A673 (cell line): ENCODE measurements at regions not wholly inside any gene's neighbourhood (a gene's known extent, or its start where the extent isn't known, plus 50 kb on each side); places are given as distances from the start of the nearest gene placed in this dataset.

Source experiments
- BruUV-seq: library from RNA; stranded (reverse); fragments of 400-500 nt; replicated peaks from 2 replicates; lab custom pipeline; 2021; lab: Mats Ljungman, UMichigan
- CTCF ChIA-PET: fragments of 300-600 bp; sonication (Branson Sonifier 250); formaldehyde crosslinking; loops from one replicate; lab custom pipeline; 2022; ENCODE audit warnings: antibody characterized with exemption; lab: Charles Lee
- POLR2A ChIA-PET: fragments of 300-600 bp; sonication (Branson Sonifier 250); formaldehyde crosslinking; loops from one replicate; lab custom pipeline; 2022; ENCODE audit warnings: antibody characterized with exemption; ENCODE audit not compliant: low non-redundant PET; lab: Charles Lee
- DNase-seq: peaks from one replicate; pipeline ENCODE4 v3.0.0-alpha.2; 2015; ENCODE audit warnings: low spot score
- H3K27ac ChIP-seq: fragments of 200-600 bp; sonication (generic); 2 replicates; pipeline ENCODE4 v1.5.1; 2016; ENCODE audit warnings: mixed run types, low read depth, mild to moderate bottlenecking, mixed read lengths, antibody characterized with exemption, low read length; ENCODE audit not compliant: poor library complexity, severe bottlenecking
- H3K27me3 ChIP-seq: fragments of 200-600 bp; sonication (generic); replicated peaks from 2 replicates; pipeline ENCODE4 v1.6.1; 2017; ENCODE audit warnings: mixed run types, low read depth, mild to moderate bottlenecking, mixed read lengths, antibody characterized with exemption, low read length; ENCODE audit not compliant: insufficient read depth, poor library complexity
- H3K36me3 ChIP-seq: fragments of 200-600 bp; sonication (generic); 2 replicates; pipeline ENCODE4 v1.6.1; 2016; ENCODE audit warnings: mixed run types, mild to moderate bottlenecking, mixed read lengths, antibody characterized with exemption, low read length; ENCODE audit not compliant: insufficient read depth, poor library complexity, severe bottlenecking
- H3K4me1 ChIP-seq: fragments of 200-600 bp; sonication (generic); 2 replicates; pipeline ENCODE4 v1.6.1; 2017; ENCODE audit warnings: mixed run types, mild to moderate bottlenecking, mixed read lengths, antibody characterized with exemption, low read length; ENCODE audit not compliant: insufficient read depth, poor library complexity, severe bottlenecking
- H3K4me3 ChIP-seq: fragments of 200-600 bp; sonication (generic); 2 replicates; pipeline ENCODE4 v1.5.1; 2016; ENCODE audit warnings: low read depth, mixed run types, mild to moderate bottlenecking, mixed read lengths, low read length; ENCODE audit not compliant: poor library complexity, severe bottlenecking
- H3K9me3 ChIP-seq: fragments of 200-600 bp; sonication (generic); 2 replicates; pipeline ENCODE4 v1.6.1; 2016; ENCODE audit warnings: mixed run types, low read depth, mild to moderate bottlenecking, mixed read lengths, antibody characterized with exemption, low read length; ENCODE audit not compliant: poor library complexity, severe bottlenecking
- EZH2 ChIP-seq: fragments of 200-600 bp; sonication (generic); IDR thresholded peaks from 2 replicates; pipeline ENCODE4 v1.6.1; 2017; ENCODE audit warnings: borderline replicate concordance, low read depth, mild to moderate bottlenecking, mixed read lengths, antibody characterized with exemption, low read length; ENCODE audit not compliant: poor library complexity, severe bottlenecking
- intact Hi-C: fragments of 100-400 bp; cut with micrococcal nuclease; formaldehyde crosslinking; loops from one replicate; pipeline ENCODE4 v1.10.0; 2022; ENCODE audit not compliant: unreplicated experiment
- TF ChIP-seq, protein P1 (sequence below): fragments of 300-800, 200-600 bp; sonication (generic); conservative IDR thresholded peaks from 2 replicates; pipeline ENCODE4 v1.5.1; 2017; ENCODE audit warnings: low read depth, mild to moderate bottlenecking, antibody characterized with exemption, low read length, moderate library complexity, mixed read lengths

- Histone ChIP-seq H3K4me1 (no peaks in the 10 kb centered on the region), H3K9me3 (peaks cover 7% of the 10 kb centered on the region), H3K4me3 (no peak overlapping the region), H3K27ac (no peak overlapping the region), H3K36me3 (no peaks in the 10 kb centered on the region), H3K27me3 (peaks cover 10% of the 10 kb centered on the region)
- intact Hi-C loops: no loop called here
- no TSS peak for BruUV-seq
- POLR2A ChIA-PET: no interaction called here
- no peak for DNase-seq
- CTCF ChIA-PET: no interaction called here
- no peak for TF ChIP-seq EZH2
- TF ChIP-seq, protein P1, sequence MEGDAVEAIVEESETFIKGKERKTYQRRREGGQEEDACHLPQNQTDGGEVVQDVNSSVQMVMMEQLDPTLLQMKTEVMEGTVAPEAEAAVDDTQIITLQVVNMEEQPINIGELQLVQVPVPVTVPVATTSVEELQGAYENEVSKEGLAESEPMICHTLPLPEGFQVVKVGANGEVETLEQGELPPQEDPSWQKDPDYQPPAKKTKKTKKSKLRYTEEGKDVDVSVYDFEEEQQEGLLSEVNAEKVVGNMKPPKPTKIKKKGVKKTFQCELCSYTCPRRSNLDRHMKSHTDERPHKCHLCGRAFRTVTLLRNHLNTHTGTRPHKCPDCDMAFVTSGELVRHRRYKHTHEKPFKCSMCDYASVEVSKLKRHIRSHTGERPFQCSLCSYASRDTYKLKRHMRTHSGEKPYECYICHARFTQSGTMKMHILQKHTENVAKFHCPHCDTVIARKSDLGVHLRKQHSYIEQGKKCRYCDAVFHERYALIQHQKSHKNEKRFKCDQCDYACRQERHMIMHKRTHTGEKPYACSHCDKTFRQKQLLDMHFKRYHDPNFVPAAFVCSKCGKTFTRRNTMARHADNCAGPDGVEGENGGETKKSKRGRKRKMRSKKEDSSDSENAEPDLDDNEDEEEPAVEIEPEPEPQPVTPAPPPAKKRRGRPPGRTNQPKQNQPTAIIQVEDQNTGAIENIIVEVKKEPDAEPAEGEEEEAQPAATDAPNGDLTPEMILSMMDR: no peak
Observed at GRCh38 chr4:189494407-189494806, 446.3 kb upstream of the FRG1 start.

GRCh38 chr4:189497516-189497915 is 443.2 kb upstream of the FRG1 start:
- Histone ChIP-seq H3K9me3 (no peaks in the 10 kb centered on the region), H3K27ac (no peak overlapping the region), H3K4me1 (no peaks in the 10 kb centered on the region), H3K27me3 (peaks cover 15% of the 10 kb centered on the region), H3K36me3 (no peaks in the 10 kb centered on the region), H3K4me3 (no peak overlapping the region)
- no peak for TF ChIP-seq EZH2
- TF ChIP-seq, protein P1: no peak
- ChIA-PET CTCF (no interaction called here), POLR2A (no interaction called here)
- DNase-seq: no peak
- intact Hi-C loops: no loop called here
- no TSS peak for BruUV-seq

DNA sequence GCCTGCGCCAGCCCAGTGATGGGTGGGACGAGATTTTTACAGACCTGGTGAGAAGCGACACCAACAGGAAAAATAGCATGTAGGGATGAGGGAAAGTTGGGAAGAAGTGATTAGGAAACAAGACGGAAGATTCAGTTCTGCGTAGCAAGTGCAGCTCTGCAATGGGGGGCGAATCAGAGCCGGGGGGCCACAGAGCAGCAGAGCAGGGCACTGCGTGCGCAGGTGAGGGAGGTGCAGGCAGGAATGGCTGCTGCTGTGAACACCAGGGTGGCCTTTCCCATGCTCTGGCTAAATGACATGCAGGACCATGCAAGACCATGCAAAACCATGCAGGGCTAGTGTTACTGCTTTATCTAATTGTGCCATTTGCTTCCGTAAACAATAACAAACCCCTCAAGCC is 442.7 kb upstream of the FRG1 start:
- Histone ChIP-seq H3K4me3 (no peak overlapping the region), H3K36me3 (no peaks in the 10 kb centered on the region), H3K27ac (no peak overlapping the region), H3K4me1 (no peaks in the 10 kb centered on the region), H3K27me3 (peaks cover 15% of the 10 kb centered on the region), H3K9me3 (no peaks in the 10 kb centered on the region)
- ChIA-PET CTCF (no interaction called here), POLR2A (no interaction called here)
- no peak for DNase-seq
- no TSS peak for BruUV-seq
- intact Hi-C loops: no loop called here
- TF ChIP-seq, protein P1: no peak
- no peak for TF ChIP-seq EZH2
